GM12891 (cell line): ENCODE measurements at regions not wholly inside any gene's neighbourhood (a gene's known extent, or its start where the extent isn't known, plus 50 kb on each side); places are given as distances from the start of the nearest gene placed in this dataset.
"Not testable (repeated sequence)": the region's sequence is repeated elsewhere in the genome, so short reads cannot be mapped to it uniquely, and the experiment has no call there.

Experiments
- POLR2A ChIP-seq: IDR thresholded peaks from 2 replicates; pipeline ENCODE4 v1.6.1; 2011; ENCODE audit warnings: low read depth, low read length, control low read depth
- POLR2AphosphoS5 ChIP-seq: IDR thresholded peaks from 2 replicates; pipeline ENCODE4 v1.6.1; 2011; ENCODE audit warnings: low read depth, low read length, control low read depth
- TAF1 ChIP-seq: IDR thresholded peaks from 2 replicates; pipeline ENCODE4 v1.6.1; 2011; ENCODE audit warnings: low read depth, low read length, control low read depth

- TF ChIP-seq TAF1, POLR2AphosphoS5, POLR2A: not testable (repeated sequence)
These were observed 84.6 kb upstream of the POMZP3 start for GRCh38 chr7:76711648-76712047.
